ENCODE measurements at regions not wholly inside any gene's neighbourhood (a gene's known extent, or its start where the extent isn't known, plus 50 kb on each side); places are given as distances from the start of the nearest gene placed in this dataset.
"Not testable (repeated sequence)": the region's sequence is repeated elsewhere in the genome, so short reads cannot be mapped to it uniquely, and the experiment has no call there.

- H3K4me3 ChIP-seq, DNase-seq, H3K9me3 ChIP-seq, H3K36me3 ChIP-seq, H3K27me3 ChIP-seq: not testable (repeated sequence)
Measured at GRCh38 chr6:71007298-71007697, 50.4 kb upstream of the B3GAT2 start.

DNA sequence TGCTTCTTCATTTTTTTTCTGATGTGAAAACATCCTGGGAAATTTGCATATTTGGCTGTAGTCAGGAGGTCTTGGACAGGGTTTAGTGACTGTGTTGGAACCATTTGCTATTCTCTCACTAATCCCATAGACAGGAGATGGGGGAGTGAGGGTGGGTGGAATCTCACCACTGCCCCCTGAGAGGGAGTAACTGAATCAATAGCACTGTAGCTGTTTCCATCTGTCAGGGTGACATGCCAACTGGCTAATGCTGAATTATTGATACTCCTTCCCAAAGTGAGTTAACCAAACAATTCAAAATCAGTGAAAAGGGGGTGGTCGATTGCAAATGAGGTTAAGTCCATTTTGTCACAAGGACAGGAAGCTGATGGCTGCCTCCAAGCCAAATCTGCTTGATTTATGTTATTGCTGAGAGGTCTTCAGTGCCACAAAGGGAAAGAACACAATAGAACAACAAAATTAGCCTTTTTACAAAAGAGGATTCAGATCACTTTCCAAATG, 55.1 kb upstream of the B3GAT2 start:
- DNase-seq = no peak
- no peaks in the 10 kb centered on the region for H3K27me3 ChIP-seq
- H3K9me3 ChIP-seq = no peaks in the 10 kb centered on the region
- no peak overlapping the region for H3K4me3 ChIP-seq
- no peaks in the 10 kb centered on the region for H3K36me3 ChIP-seq

DNA sequence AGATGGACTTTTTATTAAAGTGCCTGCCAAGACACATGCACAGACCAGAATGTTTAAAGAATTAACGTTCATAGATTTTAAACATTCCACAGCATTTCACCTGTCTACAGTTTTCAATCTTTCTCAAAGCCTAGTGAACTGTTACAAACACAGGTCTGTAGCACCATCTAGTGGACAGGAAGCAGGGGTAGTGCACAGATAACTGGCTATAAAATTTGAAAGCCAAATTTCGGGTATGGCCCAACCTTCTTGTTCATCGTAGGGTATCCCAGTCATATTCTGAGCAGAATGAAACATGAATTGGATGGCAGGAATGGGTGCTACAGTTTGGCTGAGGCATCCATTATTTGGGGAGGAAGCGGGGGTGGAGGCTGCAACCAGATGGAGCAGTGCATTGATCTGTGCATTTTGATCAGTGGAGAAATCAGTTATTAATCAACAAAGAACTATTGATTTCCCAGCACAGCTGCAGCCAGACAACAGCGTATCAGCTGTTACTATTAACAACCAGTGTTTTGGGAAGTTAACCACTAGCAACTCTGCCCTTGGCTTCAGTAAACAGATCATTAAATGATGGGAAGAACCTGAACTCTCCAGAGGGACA, 56.1 kb upstream of the B3GAT2 start:
- Histone ChIP-seq H3K36me3 (no peaks in the 10 kb centered on the region), H3K4me3 (no peak overlapping the region), H3K27me3 (no peaks in the 10 kb centered on the region), H3K9me3 (no peaks in the 10 kb centered on the region)
- no peak for DNase-seq

- DNase-seq = no peak
- H3K4me3 ChIP-seq = no peak overlapping the region
- H3K36me3 ChIP-seq = no peaks in the 10 kb centered on the region
- H3K27me3 ChIP-seq = no peaks in the 10 kb centered on the region
- no peaks in the 10 kb centered on the region for H3K9me3 ChIP-seq
Measured at GRCh38 chr6:71015392-71015791, 58.5 kb upstream of the B3GAT2 start.

DNA sequence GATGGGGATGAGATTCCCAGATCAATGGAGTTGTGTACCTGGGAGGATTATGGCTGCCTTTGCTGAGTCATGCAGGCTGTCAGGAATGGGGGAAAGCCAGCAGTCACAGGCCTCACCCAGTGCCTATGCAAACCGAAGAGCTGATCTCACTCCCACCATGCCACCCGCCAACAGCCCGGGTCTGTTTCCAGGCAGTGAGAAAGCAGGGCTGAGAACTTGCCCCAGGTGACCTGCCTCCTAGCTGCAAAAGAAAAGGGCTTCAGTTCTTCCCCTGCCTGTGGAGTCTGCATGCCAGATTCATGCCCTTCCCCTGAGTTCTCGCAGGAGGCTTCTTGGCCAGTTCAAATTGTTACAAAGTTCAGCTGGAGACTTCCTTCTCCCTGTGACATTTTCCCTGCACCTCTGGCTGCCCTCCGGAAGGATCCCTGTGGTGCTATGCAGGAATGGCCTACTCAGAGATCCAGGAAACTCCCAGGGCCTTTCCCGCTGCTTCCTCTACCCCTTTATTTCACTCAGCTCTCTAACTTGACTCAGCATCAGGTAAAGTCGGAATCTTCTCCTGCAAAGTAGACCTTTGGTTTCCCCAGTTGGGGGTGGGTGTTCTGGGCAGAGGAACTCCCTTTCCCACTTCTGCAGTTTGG, 71.5 kb upstream of the B3GAT2 start:
- Histone ChIP-seq H3K36me3 (no peaks in the 10 kb centered on the region), H3K4me3 (no peak overlapping the region), H3K9me3 (no peaks in the 10 kb centered on the region), H3K27me3 (no peaks in the 10 kb centered on the region)
- no peak for DNase-seq

DNA sequence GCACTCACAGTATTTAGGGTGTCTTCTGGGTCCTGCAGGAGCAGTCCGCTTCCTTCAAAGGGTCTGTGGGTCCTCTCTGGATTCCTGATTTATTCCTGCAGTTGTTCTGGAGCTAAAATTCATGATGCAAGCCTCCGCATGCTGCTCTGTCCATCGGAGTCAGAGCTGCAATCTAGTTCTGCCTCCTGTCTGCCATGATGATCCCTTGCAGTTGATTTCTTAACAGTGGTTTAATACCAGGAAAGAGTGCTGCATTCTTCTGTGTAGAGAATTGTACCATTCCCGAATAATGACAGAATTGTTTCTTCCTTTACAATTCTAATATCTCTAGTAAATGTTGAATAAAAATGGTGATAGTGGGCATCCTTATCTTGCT, 72.0 kb upstream of the B3GAT2 start:
- no peak for DNase-seq
- H3K36me3 ChIP-seq = no peaks in the 10 kb centered on the region
- H3K4me3 ChIP-seq = no peak overlapping the region
- no peaks in the 10 kb centered on the region for H3K27me3 ChIP-seq
- no peaks in the 10 kb centered on the region for H3K9me3 ChIP-seq

DNA sequence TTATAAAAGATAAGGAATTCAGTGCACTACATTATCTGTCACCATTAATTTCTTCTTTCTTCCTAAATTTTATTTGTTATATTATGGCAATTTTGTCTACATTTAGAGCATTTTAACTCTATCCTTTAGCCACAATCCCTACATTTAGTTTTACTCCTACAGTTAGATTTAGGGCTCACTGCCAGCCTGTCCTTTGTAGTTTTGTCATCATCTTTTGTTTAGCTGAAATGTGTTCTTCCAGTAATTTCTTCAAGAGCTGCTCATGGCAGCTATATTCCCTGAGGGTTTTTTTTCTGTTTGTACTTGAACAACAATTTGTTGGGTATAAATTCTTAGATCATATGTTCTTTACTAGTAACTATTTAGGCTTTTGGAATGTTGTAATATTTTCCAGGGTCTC, 72.7 kb upstream of the B3GAT2 start:
- Histone ChIP-seq H3K27me3 (no peaks in the 10 kb centered on the region), H3K4me3 (no peak overlapping the region), H3K9me3 (no peaks in the 10 kb centered on the region), H3K36me3 (no peaks in the 10 kb centered on the region)
- no peak for DNase-seq

- H3K36me3 ChIP-seq = no peaks in the 10 kb centered on the region
- no peaks in the 10 kb centered on the region for H3K27me3 ChIP-seq
- no peak overlapping the region for H3K4me3 ChIP-seq
- DNase-seq = no peak
- H3K9me3 ChIP-seq = no peaks in the 10 kb centered on the region
Measured at GRCh38 chr6:71031912-71032311, 75.1 kb upstream of the B3GAT2 start.

- Histone ChIP-seq H3K36me3 (no peaks in the 10 kb centered on the region), H3K9me3 (no peaks in the 10 kb centered on the region), H3K27me3 (no peaks in the 10 kb centered on the region), H3K4me3 (no peak overlapping the region)
- DNase-seq = no peak
Measured at GRCh38 chr6:71033171-71033570, 76.3 kb upstream of the B3GAT2 start.

- Histone ChIP-seq H3K36me3 (no peaks in the 10 kb centered on the region), H3K9me3 (no peaks in the 10 kb centered on the region), H3K27me3 (no peaks in the 10 kb centered on the region), H3K4me3 (no peak overlapping the region)
- DNase-seq = no peak
Measured at GRCh38 chr6:71033890-71034289, 77.0 kb upstream of the B3GAT2 start.

GRCh38 chr6:71034563-71035345, 77.9 kb upstream of the B3GAT2 start:
- Histone ChIP-seq H3K27me3 (no peaks in the 10 kb centered on the region), H3K4me3 (no peak overlapping the region), H3K9me3 (no peaks in the 10 kb centered on the region), H3K36me3 (no peaks in the 10 kb centered on the region)
- DNase-seq = no peak

GRCh38 chr6:71035871-71036270, 79.0 kb upstream of the B3GAT2 start:
- no peak for DNase-seq
- no peaks in the 10 kb centered on the region for H3K36me3 ChIP-seq
- no peaks in the 10 kb centered on the region for H3K9me3 ChIP-seq
- H3K4me3 ChIP-seq = no peak overlapping the region
- no peaks in the 10 kb centered on the region for H3K27me3 ChIP-seq

GRCh38 chr6:71038711-71039344, 82.0 kb upstream of the B3GAT2 start:
- Histone ChIP-seq H3K9me3 (no peaks in the 10 kb centered on the region), H3K4me3 (no peak overlapping the region), H3K27me3 (no peaks in the 10 kb centered on the region), H3K36me3 (no peaks in the 10 kb centered on the region)
- DNase-seq = no peak

DNA sequence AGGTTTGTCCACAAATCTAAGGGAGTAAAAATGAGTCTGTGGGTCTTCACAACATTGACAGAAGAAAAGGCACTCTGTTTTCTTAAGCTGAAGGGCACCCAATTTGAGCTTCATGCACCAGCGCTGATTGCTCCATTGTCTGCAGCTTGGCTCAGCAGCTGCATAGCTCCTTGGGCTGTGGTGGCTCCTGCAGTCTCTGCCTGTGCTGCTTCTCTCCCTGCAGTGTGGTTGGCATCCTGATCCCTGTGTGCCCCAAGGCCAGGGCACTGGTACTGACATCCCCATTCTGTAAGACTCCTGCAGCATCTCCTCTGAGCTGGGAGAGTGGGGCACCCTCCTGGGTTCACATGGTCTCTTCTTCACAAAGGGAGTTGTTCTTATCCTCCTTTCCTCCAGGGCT, 83.2 kb upstream of the B3GAT2 start:
- Histone ChIP-seq H3K9me3 (no peaks in the 10 kb centered on the region), H3K36me3 (no peaks in the 10 kb centered on the region), H3K27me3 (no peaks in the 10 kb centered on the region), H3K4me3 (no peak overlapping the region)
- DNase-seq = no peak

- Histone ChIP-seq H3K27me3 (no peaks in the 10 kb centered on the region), H3K9me3 (no peaks in the 10 kb centered on the region), H3K36me3 (no peaks in the 10 kb centered on the region), H3K4me3 (no peak overlapping the region)
- DNase-seq = no peak
Measured at GRCh38 chr6:71040841-71041240, 84.0 kb upstream of the B3GAT2 start.

- DNase-seq = peak; percentile 14
- Histone ChIP-seq H3K36me3 (no peaks in the 10 kb centered on the region), H3K9me3 (no peaks in the 10 kb centered on the region), H3K27me3 (no peaks in the 10 kb centered on the region), H3K4me3 (no peak overlapping the region)
Measured at GRCh38 chr6:71043902-71044301, 87.0 kb upstream of the B3GAT2 start.

- no peaks in the 10 kb centered on the region for H3K9me3 ChIP-seq
- no peak for DNase-seq
- H3K27me3 ChIP-seq = no peaks in the 10 kb centered on the region
- no peak overlapping the region for H3K4me3 ChIP-seq
- no peaks in the 10 kb centered on the region for H3K36me3 ChIP-seq
Measured at GRCh38 chr6:71044753-71045152, 87.9 kb upstream of the B3GAT2 start.
